ENCODE measurements at regions not wholly inside any gene's neighbourhood (a gene's known extent, or its start where the extent isn't known, plus 50 kb on each side); places are given as distances from the start of the nearest gene placed in this dataset.

DNA sequence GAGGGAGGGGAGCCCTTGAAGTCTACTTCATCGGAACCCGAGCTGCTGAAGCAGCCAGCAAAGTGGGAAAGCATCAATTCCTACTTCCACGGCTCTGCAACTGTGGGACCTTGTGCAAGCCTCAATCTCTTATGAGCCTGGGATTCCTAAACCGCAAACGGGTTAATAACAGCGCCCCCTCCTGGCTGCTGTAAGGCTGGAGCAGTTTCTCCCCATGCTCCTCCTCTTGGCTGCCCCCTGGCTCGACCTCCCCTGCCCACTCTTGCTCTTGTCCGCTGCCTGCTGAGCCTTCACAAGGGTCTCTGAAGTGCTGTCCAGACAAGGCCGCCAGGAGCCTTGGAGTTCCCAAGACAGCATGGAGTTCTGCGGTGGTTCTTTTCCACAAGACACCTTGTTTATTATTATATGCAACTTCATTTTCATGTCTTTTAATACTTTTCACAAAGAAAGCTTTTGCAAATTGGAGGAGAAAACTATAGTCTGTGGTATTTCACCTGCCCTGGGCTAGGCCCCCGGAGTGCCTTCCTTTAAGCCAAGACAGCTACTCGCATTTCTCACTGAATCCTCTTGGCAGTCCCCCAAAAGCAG lies 157.2 kb downstream of the DDX1 start:
- Histone ChIP-seq H3K4me3 (no peak overlapping the region), H3K36me3 (no peaks in the 10 kb centered on the region), H3K4me1 (peaks cover 6% of the 10 kb centered on the region), H3K9me3 (no peaks in the 10 kb centered on the region), H3K27ac (no peak overlapping the region), H3K27me3 (no peaks in the 10 kb centered on the region)
- TF ChIP-seq, protein P1, sequence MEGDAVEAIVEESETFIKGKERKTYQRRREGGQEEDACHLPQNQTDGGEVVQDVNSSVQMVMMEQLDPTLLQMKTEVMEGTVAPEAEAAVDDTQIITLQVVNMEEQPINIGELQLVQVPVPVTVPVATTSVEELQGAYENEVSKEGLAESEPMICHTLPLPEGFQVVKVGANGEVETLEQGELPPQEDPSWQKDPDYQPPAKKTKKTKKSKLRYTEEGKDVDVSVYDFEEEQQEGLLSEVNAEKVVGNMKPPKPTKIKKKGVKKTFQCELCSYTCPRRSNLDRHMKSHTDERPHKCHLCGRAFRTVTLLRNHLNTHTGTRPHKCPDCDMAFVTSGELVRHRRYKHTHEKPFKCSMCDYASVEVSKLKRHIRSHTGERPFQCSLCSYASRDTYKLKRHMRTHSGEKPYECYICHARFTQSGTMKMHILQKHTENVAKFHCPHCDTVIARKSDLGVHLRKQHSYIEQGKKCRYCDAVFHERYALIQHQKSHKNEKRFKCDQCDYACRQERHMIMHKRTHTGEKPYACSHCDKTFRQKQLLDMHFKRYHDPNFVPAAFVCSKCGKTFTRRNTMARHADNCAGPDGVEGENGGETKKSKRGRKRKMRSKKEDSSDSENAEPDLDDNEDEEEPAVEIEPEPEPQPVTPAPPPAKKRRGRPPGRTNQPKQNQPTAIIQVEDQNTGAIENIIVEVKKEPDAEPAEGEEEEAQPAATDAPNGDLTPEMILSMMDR (IDR thresholded peaks at IDR 0.05), result peak; percentile 27
- intact Hi-C loops (cut with DNase I), result no loop called here
- DNase-seq, result no peak
- ATAC-seq, result peak; percentile 63

DNA sequence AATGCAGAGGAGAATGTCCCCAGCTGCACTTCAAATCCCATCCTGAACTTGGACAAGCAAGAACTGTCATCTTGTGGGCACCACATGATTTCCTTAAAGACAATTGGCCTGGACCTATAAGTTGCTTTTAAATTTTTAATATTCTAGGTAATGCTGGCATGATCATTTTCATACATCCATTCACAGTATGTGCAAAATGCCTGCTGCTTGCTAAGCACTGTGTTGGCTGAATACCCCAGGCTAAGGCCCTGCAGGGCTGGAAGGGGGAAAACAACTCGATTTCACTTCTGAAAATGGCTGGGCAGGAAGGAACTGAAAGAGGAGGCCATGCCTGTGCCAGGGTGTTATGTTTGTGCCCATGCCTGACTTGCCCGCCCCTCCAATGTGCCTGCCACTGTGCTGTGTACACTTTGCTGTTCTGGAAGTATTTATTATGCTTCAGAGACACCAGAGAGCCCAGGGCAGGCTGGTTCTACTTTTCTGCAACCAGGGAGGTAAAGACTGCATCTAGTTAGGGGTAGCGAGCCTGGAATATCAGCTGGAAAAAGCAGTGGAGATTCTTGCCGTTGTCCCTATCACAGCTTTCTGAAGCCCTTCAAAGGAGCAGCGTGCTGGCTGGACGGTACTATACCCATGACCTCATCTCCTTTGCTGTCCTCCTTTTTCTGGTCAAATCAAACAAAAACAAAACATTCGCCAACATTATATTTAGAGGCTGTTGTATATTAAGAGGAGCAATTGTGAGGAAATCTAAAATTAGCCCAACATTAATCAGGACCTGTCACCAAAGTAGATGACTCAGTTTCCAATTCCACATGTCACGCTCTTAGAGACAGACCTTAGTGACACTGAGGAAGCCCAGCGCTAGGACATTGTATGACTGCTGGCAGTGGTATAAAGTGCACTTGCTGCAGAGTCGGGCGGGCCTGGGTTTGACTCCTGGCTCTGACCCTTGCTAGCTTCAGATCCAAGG lies 158.1 kb downstream of the DDX1 start:
- no peak overlapping the region for H3K27ac ChIP-seq
- TF ChIP-seq, protein P1 (IDR thresholded peaks at IDR 0.05), result no peak
- intact Hi-C loops (cut with DNase I), result no loop called here
- DNase-seq, result no peak
- no peaks in the 10 kb centered on the region for H3K27me3 ChIP-seq
- ATAC-seq, result no peak
- H3K4me1 ChIP-seq, result peaks cover 6% of the 10 kb centered on the region
- H3K9me3 ChIP-seq, result no peaks in the 10 kb centered on the region
- no peak overlapping the region for H3K4me3 ChIP-seq
- H3K36me3 ChIP-seq, result no peaks in the 10 kb centered on the region

DNA sequence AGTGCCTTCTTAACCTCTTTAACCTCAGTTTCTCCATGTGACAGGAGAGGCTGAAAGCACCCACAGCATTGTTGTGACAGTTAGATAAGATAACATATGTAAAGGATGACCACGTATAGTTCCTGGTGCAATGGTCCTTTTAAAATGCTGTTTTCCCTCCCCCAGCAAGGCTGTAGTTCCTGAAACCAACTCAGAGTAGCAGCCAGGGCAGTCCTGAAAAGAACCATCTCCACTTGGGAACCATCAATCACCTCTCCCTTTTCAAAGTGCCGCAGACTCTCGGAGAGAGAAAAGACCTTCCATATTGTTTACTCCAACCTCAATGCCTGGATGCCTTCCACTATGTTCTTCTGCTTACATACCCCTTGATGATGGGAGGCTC lies 158.8 kb downstream of the DDX1 start:
- Histone ChIP-seq H3K4me1 (peaks cover 6% of the 10 kb centered on the region), H3K36me3 (no peaks in the 10 kb centered on the region), H3K27me3 (no peaks in the 10 kb centered on the region), H3K27ac (no peak overlapping the region), H3K4me3 (no peak overlapping the region), H3K9me3 (no peaks in the 10 kb centered on the region)
- TF ChIP-seq, protein P1 (IDR thresholded peaks at IDR 0.05), result no peak
- intact Hi-C loops (cut with DNase I), result no loop called here
- no peak for ATAC-seq
- DNase-seq, result no peak

DNA sequence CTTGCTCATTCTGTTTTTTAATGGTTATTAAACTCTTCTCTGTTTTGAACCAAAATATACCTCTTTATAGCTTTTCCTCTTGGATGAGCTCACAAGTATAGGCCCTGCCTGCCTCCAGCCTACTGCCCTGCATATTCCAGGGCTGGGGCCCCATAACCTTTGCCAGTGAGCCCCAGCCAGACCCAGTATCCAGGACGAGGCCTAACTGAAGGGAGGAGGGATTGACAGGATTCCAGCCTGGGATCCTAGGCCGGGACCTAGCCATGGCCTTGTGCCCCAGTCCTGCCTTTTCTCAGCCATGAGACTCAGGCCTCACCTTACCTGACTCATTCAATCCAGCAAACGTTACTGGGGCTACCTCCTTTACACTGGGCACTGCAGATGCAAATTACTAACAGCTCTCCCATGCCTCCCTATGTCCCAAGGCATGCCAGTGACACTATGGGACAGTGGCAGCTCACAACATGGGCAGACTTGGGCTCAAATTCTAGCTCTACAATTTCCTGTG lies 159.2 kb downstream of the DDX1 start:
- TF ChIP-seq, protein P1 (IDR thresholded peaks at IDR 0.05), result no peak
- no peaks in the 10 kb centered on the region for H3K9me3 ChIP-seq
- H3K27ac ChIP-seq, result no peak overlapping the region
- intact Hi-C loops (cut with DNase I), result no loop called here
- DNase-seq, result no peak
- H3K4me3 ChIP-seq, result no peak overlapping the region
- no peaks in the 10 kb centered on the region for H3K36me3 ChIP-seq
- no peak for ATAC-seq
- H3K4me1 ChIP-seq, result peaks cover 6% of the 10 kb centered on the region
- H3K27me3 ChIP-seq, result no peaks in the 10 kb centered on the region

DNA sequence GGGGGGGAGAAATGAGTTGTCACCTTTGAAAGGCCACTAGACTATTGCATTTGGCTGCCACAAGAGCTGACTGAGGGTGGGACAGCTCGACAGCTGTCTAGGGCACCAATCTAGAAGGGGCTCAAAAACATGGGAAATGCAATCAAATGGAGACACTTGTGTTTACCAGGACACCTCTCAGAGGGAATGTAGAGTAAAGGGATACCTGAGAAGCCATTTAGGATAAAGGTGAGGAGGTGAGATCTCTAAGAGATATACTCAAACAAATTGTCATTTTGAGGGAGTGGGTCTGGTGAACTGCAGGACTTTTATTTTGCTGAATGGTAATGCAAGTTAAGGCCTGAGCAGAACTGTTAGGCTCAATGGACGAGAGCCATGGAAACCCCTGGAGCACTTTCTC lies 159.8 kb downstream of the DDX1 start:
- Histone ChIP-seq H3K9me3 (no peaks in the 10 kb centered on the region), H3K4me3 (no peak overlapping the region), H3K4me1 (peaks cover 6% of the 10 kb centered on the region), H3K36me3 (no peaks in the 10 kb centered on the region), H3K27ac (no peak overlapping the region), H3K27me3 (no peaks in the 10 kb centered on the region)
- DNase-seq (no peak), ATAC-seq (no peak)
- TF ChIP-seq, protein P1 (IDR thresholded peaks at IDR 0.05), result no peak
- intact Hi-C loops (cut with DNase I), result no loop called here

Data from upper lobe of right lung (tissue), 1 donor.